Islet precursor cell (in vitro differentiated cells): ENCODE measurements at regions not wholly inside any gene's neighbourhood (a gene's known extent, or its start where the extent isn't known, plus 50 kb on each side); places are given as distances from the start of the nearest gene placed in this dataset.
"Not testable (repeated sequence)": the region's sequence is repeated elsewhere in the genome, so short reads cannot be mapped to it uniquely, and the experiment has no call there.

Experiments used
- DNase-seq: peaks from one replicate; pipeline ENCODE4 v3.0.0-alpha.2; 2018

DNA sequence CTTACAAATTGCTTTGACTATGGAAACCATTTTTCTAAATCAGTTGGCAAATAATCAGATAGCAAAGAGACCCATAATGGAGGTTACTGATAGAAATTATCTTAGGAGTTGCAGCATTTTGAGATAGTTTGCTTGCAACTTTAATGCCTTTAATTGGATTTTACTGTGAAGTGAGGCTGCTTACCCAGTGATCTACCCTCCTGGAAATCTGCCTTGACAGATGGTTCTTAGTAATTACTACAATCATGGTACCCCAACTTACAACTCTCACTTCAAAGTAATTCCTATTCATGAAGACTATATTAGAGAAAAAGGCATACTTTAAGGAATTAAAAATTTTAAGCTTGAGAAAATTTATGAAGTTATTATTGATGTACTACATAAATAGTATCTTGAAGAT, 1288.6 kb upstream of the CDH2 start:
- DNase-seq: no peak

GRCh38 chr18:29459972-29460371, 1283.0 kb upstream of the CDH2 start:
- DNase-seq: no peak

DNA sequence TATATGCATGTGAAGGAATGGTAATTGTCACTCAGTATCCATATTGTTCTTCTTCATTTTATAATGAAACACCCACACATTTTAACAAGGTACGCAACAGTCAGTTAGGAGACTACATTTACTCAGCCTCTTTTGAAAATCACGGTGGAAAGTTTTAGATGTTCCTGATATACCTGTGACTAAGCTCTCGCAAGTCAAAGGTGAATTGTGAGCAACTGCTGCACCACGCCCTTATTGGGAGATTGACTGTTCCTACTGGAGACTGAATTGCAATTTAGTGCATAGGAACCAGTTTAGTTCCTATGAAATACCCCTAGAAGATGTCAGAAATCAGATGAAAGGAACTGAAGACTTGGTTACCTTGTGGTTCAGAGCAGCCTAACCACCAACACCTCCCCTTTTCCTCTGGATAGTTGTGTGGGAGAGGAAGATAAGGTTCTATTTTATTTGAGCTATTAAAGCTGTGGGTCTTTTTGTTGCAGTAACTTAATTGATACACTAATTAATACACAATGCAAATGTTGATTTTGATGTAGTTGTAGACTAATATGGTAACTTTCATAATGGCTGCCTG, 1280.5 kb upstream of the CDH2 start:
- no peak for DNase-seq

GRCh38 chr18:29449424-29449823, 1272.5 kb upstream of the CDH2 start:
- no peak for DNase-seq

DNA sequence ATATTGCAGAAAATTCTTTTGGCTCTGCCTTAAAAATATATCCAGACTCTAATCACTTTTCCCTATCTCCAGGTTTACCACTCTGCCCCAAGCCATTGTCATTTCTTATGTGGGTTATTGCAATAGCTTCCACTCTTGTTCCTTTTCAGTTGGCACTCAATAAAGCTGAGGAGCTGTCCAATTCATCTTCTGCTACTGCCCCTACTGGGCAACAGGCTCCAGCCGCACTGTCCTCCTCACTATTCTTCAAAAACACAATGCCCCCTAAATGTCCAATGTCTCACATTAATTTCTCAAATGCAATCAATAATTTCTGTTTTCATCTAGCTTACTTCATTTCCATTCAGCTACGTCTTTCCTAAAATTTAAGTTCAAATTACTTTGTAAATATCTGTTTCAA, 1262.5 kb upstream of the CDH2 start:
- DNase-seq: no peak

DNA sequence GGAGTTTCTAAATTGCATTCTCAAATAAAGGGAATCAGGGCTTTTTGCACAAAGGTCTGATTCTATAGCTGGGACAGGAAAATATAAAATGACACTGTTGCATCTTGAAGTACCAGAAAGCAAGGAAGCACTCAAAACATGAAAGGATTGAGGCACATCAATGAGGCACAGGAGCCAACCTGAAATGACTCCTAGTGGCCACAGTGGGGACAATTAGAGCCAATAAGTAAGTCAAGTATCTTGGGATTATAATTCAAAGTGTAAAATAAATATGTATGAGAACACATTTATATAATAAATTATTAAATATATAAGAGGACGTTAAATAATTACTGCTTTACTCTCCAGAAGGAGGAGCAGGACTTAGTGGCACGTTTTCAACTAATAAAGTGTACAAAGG, 1259.5 kb upstream of the CDH2 start:
- DNase-seq: no peak

- no peak for DNase-seq
Measured at GRCh38 chr18:29434650-29435049, 1257.7 kb upstream of the CDH2 start.

- DNase-seq: no peak
Measured at GRCh38 chr18:29430416-29430815, 1253.5 kb upstream of the CDH2 start.

DNA sequence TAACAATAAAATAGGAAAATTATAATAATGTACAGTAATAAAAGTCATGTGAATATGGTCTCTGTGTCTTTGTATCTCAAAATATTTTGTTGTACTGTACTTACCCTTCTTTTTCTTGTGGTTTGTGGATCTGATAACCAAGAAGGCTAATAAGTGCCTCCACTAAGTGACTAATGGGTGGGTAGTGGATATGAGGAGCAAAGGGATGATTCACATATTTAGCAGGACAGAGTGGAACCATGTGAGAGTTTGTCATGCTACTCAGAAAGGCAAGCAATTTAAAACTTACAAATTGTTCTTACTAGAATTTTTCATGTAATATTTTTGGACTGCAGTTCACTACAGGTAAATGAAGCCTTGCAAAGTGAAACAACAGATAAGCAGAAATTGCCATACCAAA, 1241.2 kb upstream of the CDH2 start:
- DNase-seq: no peak

DNA sequence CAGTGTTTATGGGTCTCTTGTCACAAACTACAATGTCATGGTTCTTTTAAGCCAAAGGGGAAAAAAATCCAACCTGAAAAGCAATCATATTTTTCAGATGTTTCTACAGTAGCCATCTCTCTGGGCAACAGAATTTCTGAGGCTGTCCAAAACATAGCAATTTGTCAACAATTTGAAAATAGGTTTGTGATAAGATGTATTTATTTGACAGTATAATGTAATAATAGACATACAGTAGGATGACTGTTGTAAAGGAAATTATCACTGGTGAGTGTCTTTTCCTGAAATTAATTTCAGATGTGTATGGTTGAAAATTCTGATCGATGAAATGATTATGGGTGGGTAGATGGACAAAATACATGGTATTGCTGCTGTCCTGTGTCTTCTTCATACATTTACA, 1230.1 kb upstream of the CDH2 start:
- no peak for DNase-seq

DNA sequence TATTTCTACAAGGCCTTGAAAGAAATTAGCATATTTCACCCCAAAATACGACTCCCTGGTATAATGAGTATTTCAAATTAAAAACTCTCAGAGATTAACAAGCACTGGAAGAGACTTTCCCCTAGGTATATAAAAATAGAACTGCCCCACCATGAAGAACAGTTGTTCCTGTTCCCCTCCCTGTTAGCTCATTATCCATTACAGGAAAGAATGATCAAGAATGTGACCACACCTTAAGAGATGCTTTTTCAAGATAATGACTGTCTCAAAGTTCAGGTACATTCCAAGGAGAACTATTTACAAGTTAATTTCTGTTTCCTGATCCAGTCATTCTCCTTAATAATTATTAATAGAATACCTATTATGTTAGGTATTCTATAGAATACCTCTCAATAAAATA, 1220.6 kb upstream of the CDH2 start:
- no peak for DNase-seq

DNA sequence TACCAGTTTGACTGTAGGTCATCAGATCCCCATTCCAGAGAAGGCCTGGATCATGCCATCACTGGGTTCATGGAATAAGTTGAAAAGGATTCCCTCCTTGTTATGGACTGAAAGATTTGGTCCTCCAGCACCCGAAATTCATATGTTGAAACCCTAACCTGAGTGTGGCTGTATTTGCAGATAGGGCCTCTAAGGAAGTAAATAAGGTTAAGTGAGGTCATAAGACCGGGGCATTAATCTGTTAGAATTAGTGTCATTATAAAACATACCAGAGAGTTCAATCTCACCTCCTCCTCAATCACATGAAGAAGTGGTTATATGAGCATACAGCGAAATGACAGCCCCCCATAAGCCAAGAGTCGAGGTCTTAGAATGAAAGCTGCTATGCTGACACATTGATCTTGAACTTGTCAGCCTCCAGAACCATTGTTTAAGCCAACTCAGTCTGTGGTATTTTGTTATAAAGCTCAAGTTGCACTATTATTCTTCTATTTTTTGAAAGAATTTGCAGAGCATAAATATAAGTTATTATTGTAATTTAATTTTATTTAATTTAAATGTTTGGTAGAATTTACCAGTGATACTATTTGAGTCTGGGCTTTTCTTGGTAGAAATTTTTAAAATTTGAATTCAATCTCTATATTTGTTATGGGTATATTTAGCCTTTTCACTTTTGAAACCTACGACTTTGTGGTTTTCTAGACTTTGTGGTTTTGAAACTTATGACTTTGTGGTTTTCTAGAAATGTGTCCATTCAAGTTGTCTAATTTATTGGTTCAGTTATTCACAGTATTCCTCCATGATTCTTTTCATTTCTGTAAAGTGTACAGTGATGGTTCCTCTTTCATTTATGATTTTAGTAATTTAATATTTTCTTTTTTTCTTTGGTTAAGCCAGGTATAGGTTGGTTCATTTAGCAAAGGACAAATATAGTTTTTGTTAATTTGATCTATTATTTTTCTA, 1206.7 kb upstream of the CDH2 start:
- DNase-seq: no peak

GRCh38 chr18:29378651-29379136, 1201.8 kb upstream of the CDH2 start:
- no peak for DNase-seq

- DNase-seq: no peak
Measured at GRCh38 chr18:29377346-29377745, 1200.4 kb upstream of the CDH2 start.

DNA sequence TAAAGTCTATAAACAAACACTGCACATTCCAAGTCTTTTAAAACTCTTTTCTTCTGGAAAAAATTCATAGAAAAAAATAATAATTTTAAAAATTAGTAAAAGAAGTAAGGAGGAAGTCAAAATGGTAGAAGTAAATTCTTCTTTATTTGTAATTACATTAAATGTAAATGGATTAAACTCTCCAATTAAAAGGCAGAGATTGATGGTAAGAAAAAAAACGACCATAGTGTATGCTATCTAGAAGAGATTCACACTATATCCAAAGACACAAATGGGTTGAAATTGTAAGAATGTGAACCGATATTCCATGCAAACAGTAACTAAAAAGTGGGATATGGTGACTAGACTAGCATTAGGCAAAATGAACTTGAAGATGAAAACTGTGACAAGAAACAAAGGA, 1196.1 kb upstream of the CDH2 start:
- DNase-seq: no peak

- DNase-seq: peak; percentile 69
Measured at GRCh38 chr18:29361843-29362242, 1184.9 kb upstream of the CDH2 start.

DNA sequence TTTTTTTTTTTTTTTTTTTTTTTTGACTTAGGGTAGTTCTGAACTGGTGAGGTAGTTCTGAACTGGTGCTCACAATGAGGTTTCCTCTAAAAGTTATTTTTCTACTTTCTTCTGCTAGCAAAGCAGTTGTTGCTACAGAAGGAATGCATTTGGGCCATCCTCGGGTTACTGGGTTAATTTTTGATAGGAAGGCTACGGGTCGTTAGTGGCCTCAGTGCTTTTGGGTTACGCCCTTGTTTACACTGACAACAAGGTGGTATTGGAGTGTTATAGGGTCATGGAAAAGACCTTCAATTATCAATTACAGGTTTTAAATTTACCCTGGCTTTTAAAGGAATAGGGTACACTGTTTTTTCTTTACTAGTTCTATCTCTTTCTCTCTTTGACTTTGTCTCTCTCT, 1183.7 kb upstream of the CDH2 start:
- DNase-seq: not testable (repeated sequence)

- DNase-seq: not testable (repeated sequence)
Measured at GRCh38 chr18:29359222-29359621, 1182.3 kb upstream of the CDH2 start.

GRCh38 chr18:29351171-29351570, 1174.2 kb upstream of the CDH2 start:
- no peak for DNase-seq

- DNase-seq: no peak
Measured at GRCh38 chr18:29328932-29329331, 1152.0 kb upstream of the CDH2 start.

- DNase-seq: no peak
Measured at GRCh38 chr18:29326214-29326613, 1149.3 kb upstream of the CDH2 start.

- DNase-seq: no peak
Measured at GRCh38 chr18:29321561-29321960, 1144.6 kb upstream of the CDH2 start.

DNA sequence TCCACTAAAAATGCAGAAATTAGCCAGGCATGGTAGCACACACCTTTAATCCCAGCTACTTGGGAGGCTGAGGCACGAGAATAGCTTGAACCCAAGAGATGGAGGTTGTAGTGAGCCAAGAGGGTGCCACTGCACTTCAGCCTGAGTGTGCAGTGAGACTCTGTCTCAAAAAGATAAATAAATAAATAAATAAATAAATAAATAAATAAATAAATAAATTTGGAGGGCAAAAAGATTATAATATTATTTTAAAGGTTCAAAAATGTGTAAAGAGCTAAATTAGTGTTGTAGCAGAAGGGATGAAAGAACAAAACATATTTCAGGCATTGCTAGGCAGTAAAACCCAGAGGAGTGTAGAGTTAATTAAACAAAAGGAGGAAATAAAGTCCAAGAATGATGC, 1136.4 kb upstream of the CDH2 start:
- DNase-seq: no peak

GRCh38 chr18:29311580-29311979, 1134.7 kb upstream of the CDH2 start:
- no peak for DNase-seq
